ENCODE measurements at regions not wholly inside any gene's neighbourhood (a gene's known extent, or its start where the extent isn't known, plus 50 kb on each side); places are given as distances from the start of the nearest gene placed in this dataset.

DNA sequence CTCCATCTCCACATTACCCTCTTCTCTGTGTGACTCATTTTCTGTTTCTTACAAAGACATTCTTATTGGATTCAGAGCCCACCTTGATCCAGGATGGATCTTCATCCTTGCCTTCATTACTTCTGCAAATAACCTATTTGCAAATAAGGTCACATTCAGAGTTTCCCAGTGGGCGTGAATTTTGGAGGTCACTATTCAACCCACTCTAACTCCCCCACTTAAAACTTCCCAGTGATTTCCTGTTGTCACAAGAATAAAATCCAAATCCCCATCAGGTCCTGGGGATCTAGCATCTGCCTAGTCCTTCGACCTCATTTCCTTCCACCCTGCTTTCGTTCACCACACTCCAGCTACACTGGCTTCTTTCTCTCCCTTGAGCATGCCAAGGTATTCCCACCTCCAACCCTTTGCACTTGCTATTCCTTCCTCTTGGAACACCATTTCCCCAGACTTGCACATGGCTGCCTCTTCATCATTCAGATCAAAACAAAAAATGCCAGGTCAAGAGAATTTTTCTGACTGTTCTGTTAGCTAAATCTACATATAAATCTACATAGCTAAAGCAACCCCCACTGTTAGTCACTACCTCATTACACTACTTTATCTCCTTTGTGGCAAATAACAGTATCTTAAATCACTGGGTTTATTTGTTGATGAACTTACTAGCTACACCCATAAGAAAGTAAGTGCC lies 187.2 kb downstream of the TOMM20 start:
- Histone ChIP-seq H3K79me2 (ENCODE audit: control insufficient read depth, insufficient read depth, low read length, poor library complexity) (no peaks in the 10 kb centered on the region), H2BK5ac (ENCODE audit: low read depth, low read length, poor library complexity) (no peak overlapping the region), H3K27me3 (ENCODE audit: insufficient read depth, low read length) (no peaks in the 10 kb centered on the region), H4K8ac (ENCODE audit: low read depth, low read length) (no peak overlapping the region), H3K14ac (ENCODE audit: low read length) (no peak overlapping the region), H3K9ac (ENCODE audit: low read length) (no peak overlapping the region), H2AFZ (ENCODE audit: insufficient read depth, low read length, poor library complexity) (no peak overlapping the region), H4K91ac (ENCODE audit: low read depth, low read length) (no peak overlapping the region), H3K79me1 (ENCODE audit: low read length) (no peaks in the 10 kb centered on the region), H3K4me2 (ENCODE audit: low read length) (no peak overlapping the region), H3K23ac (ENCODE audit: low read length) (no peak overlapping the region), H4K12ac (ENCODE audit: low read depth, low read length) (no peak overlapping the region), H3K18ac (ENCODE audit: low read length) (no peak overlapping the region), H2BK120ac (ENCODE audit: insufficient read depth, low read length, poor library complexity) (no peak overlapping the region), H3K36me3 (ENCODE audit: control insufficient read depth in 1 of 2, insufficient read depth in 2 of 2, low read length in 2 of 2) (peaks cover 0 to 2% of the 10 kb centered on the region in 2 experiments), H2AK5ac (ENCODE audit: low read length) (no peak overlapping the region), H3K4me1 (ENCODE audit: control insufficient read depth in 1 of 2, insufficient read depth in 2 of 2, low read length in 2 of 2) (peaks cover 0 to 4% of the 10 kb centered on the region in 2 experiments), H3K4ac (ENCODE audit: low read depth, low read length) (no peak overlapping the region), H3K9me3 (ENCODE audit: insufficient read depth, low read depth, low read length) (no peaks in the 10 kb centered on the region), H3K4me3 (ENCODE audit: low read depth, low read length) (no peak overlapping the region), H3K27ac (ENCODE audit: low read depth, low read length) (no peak overlapping the region), H2BK12ac (ENCODE audit: low read length) (no peak overlapping the region)
- WGBS (ENCODE audit: extremely low coverage, insufficient coverage, insufficient read length) = no CpG with 5 or more reads among the region's 3 CpGs
- no peak for DNase-seq

- no peaks in the 10 kb centered on the region for H3K79me2 ChIP-seq (ENCODE audit: control insufficient read depth, insufficient read depth, low read length, poor library complexity)
- H3K4me3 ChIP-seq (ENCODE audit: low read depth, low read length) = no peak overlapping the region
- no peak overlapping the region for H2AK5ac ChIP-seq (ENCODE audit: low read length)
- no peak overlapping the region for H2BK12ac ChIP-seq (ENCODE audit: low read length)
- no peak overlapping the region for H3K23ac ChIP-seq (ENCODE audit: low read length)
- peaks cover 0 to 2% of the 10 kb centered on the region in 2 experiments for H3K36me3 ChIP-seq (ENCODE audit: control insufficient read depth in 1 of 2, insufficient read depth in 2 of 2, low read length in 2 of 2)
- H4K12ac ChIP-seq (ENCODE audit: low read depth, low read length) = no peak overlapping the region
- no peaks in the 10 kb centered on the region for H3K79me1 ChIP-seq (ENCODE audit: low read length)
- no peak overlapping the region for H3K14ac ChIP-seq (ENCODE audit: low read length)
- H3K9ac ChIP-seq (ENCODE audit: low read length) = no peak overlapping the region
- H4K8ac ChIP-seq (ENCODE audit: low read depth, low read length) = no peak overlapping the region
- no peak overlapping the region for H2BK5ac ChIP-seq (ENCODE audit: low read depth, low read length, poor library complexity)
- H3K27me3 ChIP-seq (ENCODE audit: insufficient read depth, low read length) = no peaks in the 10 kb centered on the region
- H4K91ac ChIP-seq (ENCODE audit: low read depth, low read length) = no peak overlapping the region
- no peak overlapping the region for H3K4ac ChIP-seq (ENCODE audit: low read depth, low read length)
- peaks cover 0 to 4% of the 10 kb centered on the region in 2 experiments for H3K4me1 ChIP-seq (ENCODE audit: control insufficient read depth in 1 of 2, insufficient read depth in 2 of 2, low read length in 2 of 2)
- no peak overlapping the region for H2AFZ ChIP-seq (ENCODE audit: insufficient read depth, low read length, poor library complexity)
- no peak overlapping the region for H3K27ac ChIP-seq (ENCODE audit: low read depth, low read length)
- no peak overlapping the region for H3K18ac ChIP-seq (ENCODE audit: low read length)
- H2BK120ac ChIP-seq (ENCODE audit: insufficient read depth, low read length, poor library complexity) = no peak overlapping the region
- no peak for DNase-seq
- WGBS (ENCODE audit: extremely low coverage, insufficient coverage, insufficient read length) = no CpG with 5 or more reads among the region's 7 CpGs
- H3K9me3 ChIP-seq (ENCODE audit: insufficient read depth, low read depth, low read length) = no peaks in the 10 kb centered on the region
- H3K4me2 ChIP-seq (ENCODE audit: low read length) = no peak overlapping the region
These were observed 187.8 kb downstream of the TOMM20 start for GRCh38 chr1:234940841-234941240.

DNA sequence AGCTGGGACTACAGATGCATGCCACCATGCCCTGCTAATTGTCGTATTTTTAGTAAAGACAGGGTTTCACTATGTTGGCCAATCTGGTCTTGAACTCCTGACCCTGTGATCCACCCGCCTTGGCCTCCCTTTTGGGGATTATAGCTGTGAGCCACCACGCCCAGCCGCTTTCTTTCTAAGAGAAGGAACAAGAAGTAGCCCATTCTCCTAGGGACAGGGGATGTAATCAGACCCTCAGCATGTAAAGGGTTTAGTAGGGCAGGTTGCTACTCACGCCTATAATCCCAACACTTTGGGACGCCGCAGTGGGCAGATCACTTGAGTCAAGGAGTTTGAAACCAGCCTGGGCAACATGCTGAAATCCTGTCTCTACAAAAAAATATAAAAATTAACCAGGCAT lies 189.7 kb downstream of the TOMM20 start:
- Histone ChIP-seq H3K27ac (ENCODE audit: low read depth, low read length) (no peak overlapping the region), H3K4me3 (ENCODE audit: low read depth, low read length) (no peak overlapping the region), H3K79me2 (ENCODE audit: control insufficient read depth, insufficient read depth, low read length, poor library complexity) (no peaks in the 10 kb centered on the region), H4K91ac (ENCODE audit: low read depth, low read length) (no peak overlapping the region), H2BK5ac (ENCODE audit: low read depth, low read length, poor library complexity) (no peak overlapping the region), H3K18ac (ENCODE audit: low read length) (no peak overlapping the region), H2AFZ (ENCODE audit: insufficient read depth, low read length, poor library complexity) (no peak overlapping the region), H3K79me1 (ENCODE audit: low read length) (no peaks in the 10 kb centered on the region), H3K14ac (ENCODE audit: low read length) (no peak overlapping the region), H2AK5ac (ENCODE audit: low read length) (no peak overlapping the region), H2BK120ac (ENCODE audit: insufficient read depth, low read length, poor library complexity) (no peak overlapping the region), H3K4ac (ENCODE audit: low read depth, low read length) (no peak overlapping the region), H2BK12ac (ENCODE audit: low read length) (no peak overlapping the region), H3K9ac (ENCODE audit: low read length) (no peak overlapping the region), H3K36me3 (ENCODE audit: control insufficient read depth in 1 of 2, insufficient read depth in 2 of 2, low read length in 2 of 2) (peaks cover 0 to 2% of the 10 kb centered on the region in 2 experiments), H3K9me3 (ENCODE audit: insufficient read depth, low read depth, low read length) (no peaks in the 10 kb centered on the region), H3K4me1 (ENCODE audit: control insufficient read depth in 1 of 2, insufficient read depth in 2 of 2, low read length in 2 of 2) (peaks cover 0 to 4% of the 10 kb centered on the region in 2 experiments), H3K27me3 (ENCODE audit: insufficient read depth, low read length) (no peaks in the 10 kb centered on the region), H4K12ac (ENCODE audit: low read depth, low read length) (no peak overlapping the region), H3K23ac (ENCODE audit: low read length) (no peak overlapping the region), H3K4me2 (ENCODE audit: low read length) (no peak overlapping the region), H4K8ac (ENCODE audit: low read depth, low read length) (no peak overlapping the region)
- DNase-seq = no peak
- no CpG with 5 or more reads among the region's 7 CpGs for WGBS (ENCODE audit: extremely low coverage, insufficient coverage, insufficient read length)

GRCh38 chr1:234938135-234938534 lies 190.5 kb downstream of the TOMM20 start:
- no peak overlapping the region for H3K4me3 ChIP-seq (ENCODE audit: low read depth, low read length)
- H4K91ac ChIP-seq (ENCODE audit: low read depth, low read length) = no peak overlapping the region
- no peak overlapping the region for H3K9ac ChIP-seq (ENCODE audit: low read length)
- H3K36me3 ChIP-seq (ENCODE audit: control insufficient read depth in 1 of 2, insufficient read depth in 2 of 2, low read length in 2 of 2) = peaks cover 0 to 2% of the 10 kb centered on the region in 2 experiments
- WGBS (ENCODE audit: extremely low coverage, insufficient coverage, insufficient read length) = no CpG with 5 or more reads among the region's 1 CpG
- no peaks in the 10 kb centered on the region for H3K9me3 ChIP-seq (ENCODE audit: insufficient read depth, low read depth, low read length)
- no peak overlapping the region for H4K8ac ChIP-seq (ENCODE audit: low read depth, low read length)
- H3K4me2 ChIP-seq (ENCODE audit: low read length) = no peak overlapping the region
- no peak overlapping the region for H3K14ac ChIP-seq (ENCODE audit: low read length)
- H3K4me1 ChIP-seq (ENCODE audit: control insufficient read depth in 1 of 2, insufficient read depth in 2 of 2, low read length in 2 of 2) = peaks cover 0 to 4% of the 10 kb centered on the region in 2 experiments
- H3K27ac ChIP-seq (ENCODE audit: low read depth, low read length) = no peak overlapping the region
- H3K79me1 ChIP-seq (ENCODE audit: low read length) = no peaks in the 10 kb centered on the region
- H3K18ac ChIP-seq (ENCODE audit: low read length) = no peak overlapping the region
- H2BK12ac ChIP-seq (ENCODE audit: low read length) = no peak overlapping the region
- DNase-seq = no peak
- no peaks in the 10 kb centered on the region for H3K27me3 ChIP-seq (ENCODE audit: insufficient read depth, low read length)
- H2BK5ac ChIP-seq (ENCODE audit: low read depth, low read length, poor library complexity) = no peak overlapping the region
- H2AFZ ChIP-seq (ENCODE audit: insufficient read depth, low read length, poor library complexity) = no peak overlapping the region
- no peaks in the 10 kb centered on the region for H3K79me2 ChIP-seq (ENCODE audit: control insufficient read depth, insufficient read depth, low read length, poor library complexity)
- H3K4ac ChIP-seq (ENCODE audit: low read depth, low read length) = no peak overlapping the region
- H2AK5ac ChIP-seq (ENCODE audit: low read length) = no peak overlapping the region
- H4K12ac ChIP-seq (ENCODE audit: low read depth, low read length) = no peak overlapping the region
- no peak overlapping the region for H3K23ac ChIP-seq (ENCODE audit: low read length)
- H2BK120ac ChIP-seq (ENCODE audit: insufficient read depth, low read length, poor library complexity) = no peak overlapping the region
